Upper lobe of right lung (tissue), 1 donor: ENCODE measurements at regions not wholly inside any gene's neighbourhood (a gene's known extent, or its start where the extent isn't known, plus 50 kb on each side); places are given as distances from the start of the nearest gene placed in this dataset.
"Not testable (repeated sequence)": the region's sequence is repeated elsewhere in the genome, so short reads cannot be mapped to it uniquely, and the experiment has no call there.

Experiments used
- ATAC-seq: fragments of 200-7000 bp; cut with Tn5 transposase; one replicate; pipeline ENCODE4 v1.9.1; 2020; ENCODE audit warnings: mild to moderate bottlenecking, moderate library complexity
- DNase-seq: peaks from one replicate; pipeline ENCODE4 v3.0.0-alpha.2; 2020
- H3K27ac ChIP-seq: fragments of 200-600 bp; one replicate; pipeline ENCODE4 v1.8.0; 2022
- H3K27me3 ChIP-seq: fragments of 200-600 bp; one replicate; pipeline ENCODE4 v1.8.0; 2022; ENCODE audit warnings: mild to moderate bottlenecking
- H3K36me3 ChIP-seq: fragments of 200-600 bp; one replicate; pipeline ENCODE4 v1.8.0; 2022
- H3K4me1 ChIP-seq: fragments of 200-600 bp; one replicate; pipeline ENCODE4 v1.8.0; 2022
- H3K4me3 ChIP-seq: fragments of 200-600 bp; one replicate; pipeline ENCODE4 v1.8.0; 2022; ENCODE audit warnings: mild to moderate bottlenecking
- H3K9me3 ChIP-seq: fragments of 200-600 bp; one replicate; pipeline ENCODE4 v1.8.0; 2022
- CTCF ChIP-seq: fragments of 200-600 bp; IDR thresholded peaks from one replicate; pipeline ENCODE4 v1.8.0; 2022; ENCODE audit warnings: antibody characterized with exemption
- intact Hi-C: fragments of 100-400 bp; cut with DNase I; formaldehyde crosslinking; loops from one replicate; pipeline ENCODE4 v1.11.0; 2022
- donor health status: DM: no; HTN: yes; CAD: no; lungs with severe emphysema.

- no peak for ATAC-seq
- no peaks in the 10 kb centered on the region for H3K36me3 ChIP-seq
- TF ChIP-seq CTCF: no peak
- intact Hi-C loops: no loop called here
- H3K9me3 ChIP-seq: no peaks in the 10 kb centered on the region
- no peaks in the 10 kb centered on the region for H3K4me1 ChIP-seq
- H3K27me3 ChIP-seq: no peaks in the 10 kb centered on the region
- no peak overlapping the region for H3K27ac ChIP-seq
- no peak for DNase-seq
- H3K4me3 ChIP-seq: no peak overlapping the region
Observed at GRCh38 chr1:193891788-193892187, 705.4 kb upstream of the B3GALT2 start.

- H3K9me3 ChIP-seq: no peaks in the 10 kb centered on the region
- H3K4me3 ChIP-seq: no peak overlapping the region
- H3K36me3 ChIP-seq: no peaks in the 10 kb centered on the region
- H3K27ac ChIP-seq: no peak overlapping the region
- H3K4me1 ChIP-seq: no peaks in the 10 kb centered on the region
- no peaks in the 10 kb centered on the region for H3K27me3 ChIP-seq
- intact Hi-C loops: no loop called here
- no peak for TF ChIP-seq CTCF
- DNase-seq: no peak
- ATAC-seq: no peak
Observed at GRCh38 chr1:193890935-193891334, 704.5 kb upstream of the B3GALT2 start.

DNA sequence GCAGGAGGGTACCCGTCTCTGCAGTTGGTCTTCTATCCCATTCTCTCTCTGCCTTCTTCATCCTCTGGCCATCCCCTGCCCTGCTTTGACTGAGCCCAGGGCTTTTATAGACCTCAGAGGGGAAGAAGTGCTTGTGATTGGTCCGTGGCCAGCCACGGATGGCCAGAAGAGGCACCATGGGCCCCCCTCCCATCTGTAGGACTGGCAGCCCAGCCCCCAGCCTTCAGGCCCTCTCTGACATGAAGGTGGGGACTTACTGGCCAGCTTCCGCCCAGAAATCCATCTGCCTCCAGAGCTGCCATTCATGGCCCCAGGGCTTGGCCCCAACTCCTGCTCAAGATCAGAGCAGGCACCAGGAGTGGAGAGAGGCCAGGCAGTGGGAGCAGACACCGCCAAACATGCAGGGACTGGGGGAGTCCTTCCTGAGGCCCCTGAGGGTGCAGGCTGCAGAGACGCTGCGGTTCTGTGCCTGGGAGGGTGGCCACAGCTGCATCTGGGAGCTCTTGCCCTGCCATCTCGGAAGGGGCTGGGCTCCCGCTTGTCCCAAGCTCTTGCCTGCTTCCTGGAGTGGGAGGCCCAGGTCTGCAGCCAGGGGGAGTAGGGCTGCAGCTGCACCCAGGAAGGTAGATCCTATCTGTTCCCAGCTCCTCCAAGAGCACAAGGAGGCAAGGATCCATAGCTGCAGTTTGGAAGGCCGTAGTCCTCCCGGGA, 698.6 kb upstream of the B3GALT2 start:
- ATAC-seq: no peak
- Histone ChIP-seq H3K4me3 (no peak overlapping the region), H3K9me3 (no peaks in the 10 kb centered on the region), H3K27me3 (no peaks in the 10 kb centered on the region), H3K36me3 (no peaks in the 10 kb centered on the region), H3K27ac (no peak overlapping the region), H3K4me1 (no peaks in the 10 kb centered on the region)
- no peak for TF ChIP-seq CTCF
- no peak for DNase-seq
- intact Hi-C loops: no loop called here

- H3K27me3 ChIP-seq, ATAC-seq, DNase-seq, H3K27ac ChIP-seq, H3K36me3 ChIP-seq, H3K4me1 ChIP-seq, intact Hi-C loops, H3K4me3 ChIP-seq: not testable (repeated sequence)
- peaks cover 11% of the 10 kb centered on the region for H3K9me3 ChIP-seq
Observed at GRCh38 chr1:193877920-193878319, 691.5 kb upstream of the B3GALT2 start.

GRCh38 chr1:193868425-193868824, 682.0 kb upstream of the B3GALT2 start:
- H3K27ac ChIP-seq: no peak overlapping the region
- ATAC-seq: no peak
- H3K4me3 ChIP-seq: no peak overlapping the region
- H3K9me3 ChIP-seq: no peaks in the 10 kb centered on the region
- H3K4me1 ChIP-seq: no peaks in the 10 kb centered on the region
- no peaks in the 10 kb centered on the region for H3K27me3 ChIP-seq
- DNase-seq: no peak
- intact Hi-C loops: no loop called here
- H3K36me3 ChIP-seq: no peaks in the 10 kb centered on the region
- no peak for TF ChIP-seq CTCF

DNA sequence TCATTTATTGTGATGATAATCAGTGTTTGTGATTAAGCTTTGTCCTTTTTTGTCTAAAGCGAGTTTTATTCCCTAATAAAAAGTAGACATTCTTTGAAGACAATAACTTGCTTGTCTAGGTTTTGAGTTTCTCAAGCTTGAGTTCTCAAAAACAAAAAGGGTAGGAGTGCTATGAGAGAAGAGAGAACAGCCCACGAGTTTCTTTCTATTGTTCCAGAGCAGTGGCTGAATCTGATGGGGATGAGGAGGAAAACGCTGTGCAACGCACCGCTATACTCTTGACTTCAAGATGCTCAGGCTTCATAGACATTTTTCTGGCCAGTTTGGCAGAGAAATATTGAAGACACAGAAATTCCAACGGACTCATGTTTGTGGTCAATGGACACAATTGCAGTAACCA, 669.8 kb upstream of the B3GALT2 start:
- H3K4me3 ChIP-seq: no peak overlapping the region
- H3K9me3 ChIP-seq: no peaks in the 10 kb centered on the region
- no peak for TF ChIP-seq CTCF
- H3K4me1 ChIP-seq: no peaks in the 10 kb centered on the region
- intact Hi-C loops: no loop called here
- H3K27me3 ChIP-seq: no peaks in the 10 kb centered on the region
- H3K36me3 ChIP-seq: no peaks in the 10 kb centered on the region
- DNase-seq: no peak
- no peak for ATAC-seq
- H3K27ac ChIP-seq: no peak overlapping the region
